Epithelial cell of prostate (primary cell): ENCODE measurements at regions not wholly inside any gene's neighbourhood (a gene's known extent, or its start where the extent isn't known, plus 50 kb on each side); places are given as distances from the start of the nearest gene placed in this dataset.
A peak's percentile ranks its signal among the peaks of the same experiment; 100 is the strongest.

Experiments
- DNase-seq: peaks from one replicate; pipeline ENCODE4 v3.0.0-alpha.2; 2011; ENCODE audit warnings: low read depth, low spot score
- H3K27ac ChIP-seq: fragments of 450-650 bp; 2 replicates; pipeline ENCODE4 v1.5.1; 2017; ENCODE audit warnings: mild to moderate bottlenecking

DNA sequence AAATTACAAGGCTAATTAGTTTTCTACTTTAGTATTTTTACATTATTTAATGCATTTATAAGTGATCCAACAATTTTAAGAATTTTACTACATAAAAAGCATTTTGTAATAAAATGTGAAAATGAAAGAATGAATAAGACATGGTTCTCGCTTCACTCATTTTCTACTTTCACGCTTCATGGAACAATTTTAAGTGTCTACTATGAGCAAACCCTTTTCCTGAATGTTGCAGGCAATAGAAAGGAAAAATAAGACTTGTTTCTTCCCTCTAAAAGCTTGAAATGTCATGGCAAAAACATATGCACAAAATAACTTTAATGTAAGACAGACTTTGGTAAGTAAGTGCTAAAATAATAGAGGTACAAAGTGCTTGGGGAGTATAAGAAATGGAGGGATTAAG lies 205.7 kb upstream of the HMGA2 start:
- DNase-seq: no peak
- H3K27ac ChIP-seq: no peak overlapping the region

DNA sequence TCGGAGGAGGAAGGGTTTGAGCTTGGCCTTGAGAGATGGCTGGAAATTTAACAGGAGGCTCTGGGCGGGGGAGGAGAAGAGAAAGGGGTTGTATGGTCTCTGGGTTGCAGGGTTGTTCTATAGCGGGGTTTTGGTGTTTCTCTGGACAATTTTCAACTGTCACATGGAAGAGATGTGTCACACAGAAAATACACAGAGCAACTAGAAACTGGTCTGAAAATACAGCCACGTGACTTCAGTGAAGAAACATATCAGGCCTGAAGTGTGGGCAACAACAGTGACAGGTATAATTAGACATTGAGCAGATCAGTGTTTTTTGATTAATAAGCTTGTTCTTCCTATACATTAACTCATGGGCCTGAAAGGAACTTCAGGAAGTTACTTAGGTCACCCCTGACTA lies 205.3 kb upstream of the HMGA2 start:
- DNase-seq: no peak

DNA sequence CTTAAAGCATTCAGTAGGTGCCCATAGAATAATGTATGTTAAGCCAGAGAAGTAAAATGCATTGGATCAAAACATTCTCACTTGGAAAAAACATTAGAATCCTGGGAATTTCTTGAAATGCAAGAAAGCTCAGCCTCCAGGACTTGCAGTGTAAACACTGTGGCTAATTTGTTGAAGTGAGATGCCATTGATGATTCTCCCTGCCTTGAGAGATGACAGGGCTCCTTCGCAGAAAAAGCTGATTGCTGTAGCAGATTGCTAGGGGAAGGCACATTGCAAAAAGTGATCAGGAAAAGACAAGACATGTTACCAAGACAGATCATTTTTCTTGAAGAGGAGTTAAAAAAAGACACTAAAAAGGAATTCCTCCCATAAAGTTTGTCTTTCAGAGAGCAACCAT lies 204.2 kb upstream of the HMGA2 start:
- no peak overlapping the region for H3K27ac ChIP-seq

More for the DNA sequence above, 205.3 kb upstream of the HMGA2 start:
- no peak overlapping the region for H3K27ac ChIP-seq

DNA sequence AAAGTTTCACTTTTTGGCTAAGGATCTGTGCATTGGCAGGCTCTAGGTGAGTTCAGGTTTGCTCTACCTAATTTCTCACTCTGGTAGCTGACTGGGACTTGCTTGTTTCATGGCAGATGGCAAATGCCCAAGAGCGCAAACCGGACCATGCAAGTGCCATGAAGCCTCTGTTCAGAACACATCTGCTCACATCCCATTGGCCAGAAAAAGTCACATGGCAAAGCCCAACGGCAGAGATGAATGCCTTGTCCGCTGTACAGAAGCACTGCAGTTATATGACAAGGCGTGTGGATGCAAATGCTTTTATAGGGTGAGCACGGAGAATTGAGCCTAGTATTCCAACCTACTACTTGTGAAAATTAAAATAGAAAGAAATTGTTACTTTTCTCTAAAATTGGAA lies 202.2 kb upstream of the HMGA2 start:
- no peak for DNase-seq
- H3K27ac ChIP-seq: no peak overlapping the region

More for the DNA sequence above, 204.2 kb upstream of the HMGA2 start:
- no peak for DNase-seq

DNA sequence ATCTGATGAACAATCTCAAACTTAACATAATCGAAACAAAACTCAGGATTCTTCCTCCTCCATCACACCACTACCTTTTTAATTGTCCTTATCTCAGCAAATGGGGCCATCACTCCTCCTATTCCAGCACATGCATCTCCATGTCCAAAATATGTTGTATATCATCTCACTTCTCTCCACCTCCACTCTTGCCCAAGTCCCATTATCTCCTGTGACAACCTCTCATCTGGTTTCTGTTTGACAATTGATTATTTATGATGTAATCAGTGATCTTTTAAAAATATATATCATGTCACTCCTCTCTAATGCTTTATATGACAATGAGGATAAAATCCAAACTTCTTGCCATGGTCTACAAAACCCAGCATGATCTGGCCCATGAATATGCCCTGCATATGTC lies 200.8 kb upstream of the HMGA2 start:
- H3K27ac ChIP-seq: no peak overlapping the region
- no peak for DNase-seq

DNA sequence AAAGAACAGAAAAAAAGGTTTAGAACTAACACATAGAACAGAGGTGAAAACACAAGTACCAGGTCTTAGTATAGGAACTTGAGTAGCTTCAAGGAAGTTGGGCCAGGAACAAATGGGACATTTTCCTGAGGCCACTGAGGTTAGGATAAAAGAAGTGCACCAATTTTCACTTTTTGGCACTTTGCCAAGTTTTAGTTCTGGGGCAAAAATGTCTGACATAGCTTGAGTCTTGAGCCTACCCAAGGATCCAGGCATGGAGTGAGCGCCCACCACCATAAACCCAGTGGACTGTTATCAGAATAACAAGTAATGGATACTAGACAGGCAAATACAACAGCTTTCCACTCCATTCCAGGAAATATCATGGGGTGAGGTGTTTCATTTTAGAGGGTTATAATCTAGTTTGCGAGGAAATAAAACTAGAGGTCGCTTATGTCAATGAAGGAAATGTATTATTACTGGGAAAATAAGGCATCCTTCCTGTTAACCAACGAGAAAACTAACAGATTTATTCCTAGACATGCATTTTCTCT lies 199.7 kb upstream of the HMGA2 start:
- no peak overlapping the region for H3K27ac ChIP-seq
- DNase-seq: no peak

DNA sequence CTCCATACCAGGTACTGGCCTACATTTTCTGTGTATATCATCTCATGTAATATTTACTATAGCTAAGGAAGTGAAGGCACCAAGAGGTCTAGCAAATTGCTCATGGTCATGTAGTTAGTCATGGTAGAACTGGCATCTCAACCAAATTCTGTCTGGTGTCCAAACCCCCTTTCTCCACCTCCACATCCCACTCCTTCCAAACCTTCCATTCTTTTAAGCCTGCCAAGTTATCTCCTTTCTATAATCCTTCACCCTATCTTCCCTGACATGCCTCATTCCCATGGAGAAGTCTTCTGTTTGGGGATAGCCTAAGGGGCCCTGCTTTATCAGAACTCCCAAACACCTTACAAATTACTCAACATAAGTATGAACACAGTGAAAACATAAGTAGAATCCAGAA lies 196.2 kb upstream of the HMGA2 start:
- no peak overlapping the region for H3K27ac ChIP-seq
- DNase-seq: no peak

DNA sequence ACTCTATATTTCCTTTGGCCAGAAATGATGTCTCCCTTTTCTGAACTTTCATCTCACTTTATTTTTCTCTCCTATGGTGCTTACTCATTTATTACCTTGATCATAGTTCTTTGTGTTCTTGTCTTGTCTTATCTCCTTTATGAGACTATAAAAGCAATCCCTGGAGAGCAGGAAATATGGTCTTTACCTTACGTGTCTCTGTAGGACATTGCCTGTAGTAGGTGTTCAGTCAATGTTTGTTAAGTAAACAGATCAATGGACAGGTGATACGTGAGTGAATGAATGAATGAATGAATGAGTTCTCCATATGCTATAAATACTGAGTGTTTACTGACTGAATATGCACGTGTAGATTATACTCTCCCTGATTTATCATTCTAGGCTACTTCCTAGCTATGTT lies 193.7 kb upstream of the HMGA2 start:
- DNase-seq: no peak
- H3K27ac ChIP-seq: peak overlapping the region; percentile 100

DNA sequence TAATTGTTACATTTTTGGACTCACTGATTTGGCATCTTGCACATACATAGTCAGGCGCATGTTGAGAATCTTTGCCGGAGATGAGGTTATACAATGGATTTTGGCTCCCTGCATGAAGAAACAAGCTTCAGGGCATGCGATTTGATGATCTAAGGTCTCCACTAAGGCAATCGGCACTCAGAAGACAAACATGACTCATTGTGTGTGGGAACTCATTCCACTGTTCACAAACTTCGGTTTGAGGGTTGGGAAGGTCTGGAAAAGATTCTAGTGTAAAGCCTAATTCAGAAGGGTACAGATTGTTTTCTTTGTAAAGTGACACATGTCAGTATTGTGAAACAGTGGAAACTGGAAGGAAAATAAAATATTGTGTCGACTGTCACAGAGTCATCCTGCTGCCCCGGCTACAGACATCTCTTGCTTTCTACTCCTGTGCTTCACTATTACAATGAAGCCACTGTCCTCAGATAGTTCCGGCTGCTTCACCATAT lies 192.6 kb upstream of the HMGA2 start:
- H3K27ac ChIP-seq: peak overlapping the region; percentile 100
- DNase-seq: peak; percentile 99

DNA sequence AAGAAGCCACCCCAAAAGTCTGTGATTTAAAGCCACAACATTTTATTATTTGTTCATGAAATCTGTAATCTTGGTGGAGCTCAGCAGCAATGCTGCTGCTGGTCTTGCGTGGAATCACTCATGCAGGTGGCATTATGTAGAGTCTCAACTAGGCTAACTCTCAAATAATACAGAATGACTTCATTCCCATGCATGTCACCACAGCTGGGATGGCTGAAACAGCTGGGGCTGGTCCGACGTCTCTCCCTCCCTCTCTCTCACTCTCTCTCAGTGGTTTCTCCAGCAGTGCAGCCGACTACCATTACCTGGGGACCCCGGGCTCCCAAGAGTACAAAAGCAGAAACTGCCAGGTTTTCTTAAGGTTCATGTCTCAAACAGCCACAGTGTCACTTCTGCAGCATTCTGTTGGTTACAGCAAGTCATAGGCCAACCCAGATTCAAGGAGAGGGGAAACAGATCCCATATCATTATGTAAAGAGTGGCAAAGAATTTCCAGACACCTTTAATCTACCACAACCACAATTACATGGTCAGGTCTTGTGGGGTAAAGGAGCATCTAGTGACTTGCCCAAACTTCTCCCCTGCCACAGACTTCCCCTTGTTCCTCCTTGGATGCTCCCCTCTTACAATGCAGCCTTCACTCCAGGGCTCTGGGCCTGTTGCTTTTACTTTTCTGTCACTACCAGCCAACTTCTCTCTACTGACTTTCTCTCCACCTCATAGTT lies 192.0 kb upstream of the HMGA2 start:
- no peak for DNase-seq
- H3K27ac ChIP-seq: peak overlapping the region; percentile 100

DNA sequence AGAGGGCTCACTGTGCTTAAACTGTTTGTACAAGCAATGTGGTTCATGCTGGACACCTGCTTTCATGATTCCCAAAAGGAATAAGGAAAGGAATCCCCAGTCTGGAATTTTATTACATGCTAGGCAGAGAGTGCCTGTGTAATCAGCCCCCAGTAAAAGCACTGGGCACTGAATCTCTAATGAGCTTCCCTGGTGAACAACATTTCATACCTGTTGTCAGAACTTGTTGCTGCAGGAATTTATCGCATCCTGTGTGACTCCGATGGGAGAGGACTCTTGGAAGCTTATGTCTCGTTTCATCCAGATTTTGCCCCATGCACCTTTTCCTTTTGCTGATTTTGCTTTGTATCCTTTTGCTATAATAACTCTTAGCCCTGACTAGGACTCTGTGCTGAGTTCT lies 190.2 kb upstream of the HMGA2 start:
- no peak for DNase-seq
- H3K27ac ChIP-seq: peak overlapping the region; percentile 100

DNA sequence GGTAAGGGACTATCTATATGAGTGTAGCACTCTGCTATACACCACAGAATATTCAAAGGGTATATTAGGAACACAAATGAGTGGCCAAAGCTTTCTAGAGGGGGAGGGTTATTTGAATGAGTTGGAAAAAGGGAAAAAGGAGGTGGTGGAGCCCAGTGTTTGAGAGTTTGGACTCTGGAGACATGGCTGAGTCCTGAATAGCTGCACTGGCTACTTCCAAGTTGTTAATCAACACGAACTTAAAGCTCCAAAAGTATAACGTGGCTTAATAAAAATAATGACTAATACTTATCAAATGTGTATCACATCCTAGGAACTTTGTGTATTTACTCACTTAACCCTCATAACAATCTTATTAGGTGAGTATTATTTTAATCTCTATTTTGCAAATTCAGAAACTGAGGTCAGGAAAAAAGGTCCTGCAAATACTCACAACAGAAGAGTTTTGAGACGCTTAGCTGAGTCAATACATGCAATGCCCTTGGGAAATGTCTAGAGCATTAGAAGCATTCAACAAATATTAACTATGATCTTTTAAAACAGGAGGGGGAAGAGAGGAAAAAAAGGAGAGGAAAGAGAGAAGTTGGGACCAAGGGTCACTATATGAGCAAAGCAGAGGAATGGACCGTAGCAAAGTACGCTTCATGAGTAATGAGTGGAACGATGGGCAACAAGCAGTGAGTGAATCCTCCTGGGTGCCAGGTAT lies 189.5 kb upstream of the HMGA2 start:
- H3K27ac ChIP-seq: peak overlapping the region; percentile 100
- peak; percentile 73 for DNase-seq

DNA sequence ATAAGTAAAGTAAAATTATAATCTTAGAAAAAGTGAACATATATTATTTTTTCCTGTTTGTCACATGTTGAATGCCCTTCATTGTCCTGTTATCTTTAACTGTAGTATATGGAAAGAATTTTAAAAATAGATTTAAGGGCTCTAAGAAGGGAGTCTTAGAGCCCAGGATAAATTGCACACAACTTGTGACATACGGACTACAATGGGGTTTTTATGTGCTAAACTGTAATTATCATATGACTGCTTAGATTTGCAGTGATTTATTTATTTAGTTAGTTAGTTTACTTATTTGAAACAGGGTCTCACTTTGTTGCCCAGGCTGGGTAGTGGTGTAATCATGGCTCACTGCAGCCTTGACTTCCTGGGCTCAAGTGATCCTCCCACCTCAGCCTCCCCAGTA lies 187.8 kb upstream of the HMGA2 start:
- H3K27ac ChIP-seq: peak overlapping the region; percentile 100
- no peak for DNase-seq

DNA sequence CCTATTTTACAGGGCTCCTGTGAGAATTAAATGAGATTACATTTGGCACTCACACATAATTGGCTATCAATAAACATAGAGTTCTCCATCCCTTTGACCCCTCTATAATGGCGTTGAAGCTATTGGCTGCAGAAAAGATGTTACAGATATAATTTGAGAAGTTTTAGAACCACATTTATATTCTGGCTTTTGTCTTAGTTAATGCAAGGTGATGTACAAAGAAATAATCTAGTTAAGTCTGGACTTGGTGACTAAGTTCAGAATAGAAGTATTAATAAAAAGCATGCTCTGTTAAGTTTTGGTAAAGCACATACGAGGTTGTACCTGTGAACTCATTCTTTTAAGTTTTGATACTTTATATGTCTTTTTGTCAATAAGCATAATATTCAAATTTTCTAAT lies 187.1 kb upstream of the HMGA2 start:
- no peak for DNase-seq
- H3K27ac ChIP-seq: peak overlapping the region; percentile 100

DNA sequence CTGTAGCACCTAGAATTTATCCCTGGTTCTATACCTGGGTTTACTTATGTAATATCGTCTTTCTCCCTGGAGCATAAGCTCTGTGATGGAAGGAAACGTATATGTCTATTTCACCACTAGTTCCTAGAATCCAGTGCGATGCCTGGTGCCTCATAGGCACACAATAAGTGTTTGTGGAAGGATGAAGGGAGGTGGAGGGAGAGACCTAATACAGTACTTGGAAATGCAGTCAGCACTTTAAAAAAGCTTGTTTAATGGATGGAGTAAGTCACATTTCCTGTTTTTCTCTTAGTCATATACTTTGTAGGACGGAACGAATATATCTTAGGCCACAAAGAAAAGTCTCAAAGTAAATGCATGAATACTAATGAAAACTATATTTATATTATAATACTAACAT lies 186.5 kb upstream of the HMGA2 start:
- H3K27ac ChIP-seq: peak overlapping the region; percentile 100

DNA sequence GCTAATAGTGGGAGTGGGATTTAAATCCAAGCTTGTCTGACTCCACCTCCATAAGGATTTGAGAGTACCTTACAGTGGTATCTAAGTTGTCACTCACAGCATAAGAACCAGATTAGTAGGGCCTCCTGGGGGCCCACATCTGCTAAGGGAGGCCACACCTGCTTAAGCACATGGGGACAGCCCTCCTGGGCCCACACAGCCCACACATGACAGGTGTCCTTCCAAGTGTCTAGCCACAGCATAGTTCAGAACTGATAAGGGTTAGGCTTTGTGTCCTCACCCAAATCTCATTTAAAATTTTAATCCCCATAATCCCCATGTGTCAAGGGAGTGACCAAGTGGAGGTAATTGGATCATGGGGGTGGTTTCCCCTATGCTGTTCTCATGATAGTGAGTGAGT lies 186.0 kb upstream of the HMGA2 start:
- H3K27ac ChIP-seq: peak overlapping the region; percentile 100

More for the DNA sequence above, 186.5 kb upstream of the HMGA2 start:
- no peak for DNase-seq

DNA sequence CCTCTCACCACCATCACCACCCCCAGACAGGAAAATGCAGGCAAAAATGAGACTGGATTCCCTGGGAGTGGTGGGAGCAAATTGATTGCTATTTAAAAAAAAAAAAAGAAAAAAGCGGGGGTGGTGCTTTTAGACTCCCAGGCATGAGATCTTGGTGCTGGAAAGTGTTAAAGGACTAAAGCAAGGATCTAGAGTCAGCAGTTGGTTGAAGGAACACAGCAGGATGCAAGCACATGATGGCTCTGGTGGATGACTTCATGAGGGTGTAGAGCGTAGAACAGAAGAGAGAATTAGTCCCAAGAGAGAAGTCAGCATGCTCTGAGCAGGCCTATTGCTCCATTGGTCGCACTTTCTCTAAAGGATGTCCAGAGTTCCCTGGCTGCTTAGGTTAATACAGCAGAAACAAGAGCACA lies 183.8 kb upstream of the HMGA2 start:
- DNase-seq: no peak
- peak overlapping the region; percentile 100 for H3K27ac ChIP-seq

More for the DNA sequence above, 186.0 kb upstream of the HMGA2 start:
- no peak for DNase-seq

DNA sequence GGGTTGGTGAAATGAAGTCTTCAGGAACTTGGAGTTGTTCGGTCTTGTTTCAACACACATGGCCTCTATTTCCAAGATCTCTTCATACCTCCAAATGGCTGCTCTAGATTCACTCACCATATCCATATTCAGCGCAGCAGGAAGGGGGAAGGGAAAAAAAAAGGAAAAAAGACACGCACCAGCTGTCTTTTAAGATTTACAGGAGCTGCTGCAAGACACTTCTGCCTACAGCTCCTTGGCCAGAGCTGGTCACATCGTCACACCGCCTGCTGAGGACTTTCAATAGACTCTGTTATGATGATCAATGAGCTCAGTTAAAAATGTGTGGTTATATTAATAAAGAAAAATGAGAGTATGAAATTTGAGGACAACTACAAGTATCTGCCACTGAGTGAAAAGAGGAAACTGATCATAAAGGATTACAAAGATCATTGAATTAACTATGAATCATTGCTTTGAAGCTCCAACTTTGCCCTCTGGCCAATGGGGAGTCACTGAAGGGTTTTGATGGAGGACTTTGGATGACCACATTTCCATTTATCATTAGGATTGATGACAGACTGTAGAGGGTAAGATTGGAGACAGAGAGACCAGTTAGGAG lies 182.1 kb upstream of the HMGA2 start:
- DNase-seq: no peak
- H3K27ac ChIP-seq: peak overlapping the region; percentile 100

DNA sequence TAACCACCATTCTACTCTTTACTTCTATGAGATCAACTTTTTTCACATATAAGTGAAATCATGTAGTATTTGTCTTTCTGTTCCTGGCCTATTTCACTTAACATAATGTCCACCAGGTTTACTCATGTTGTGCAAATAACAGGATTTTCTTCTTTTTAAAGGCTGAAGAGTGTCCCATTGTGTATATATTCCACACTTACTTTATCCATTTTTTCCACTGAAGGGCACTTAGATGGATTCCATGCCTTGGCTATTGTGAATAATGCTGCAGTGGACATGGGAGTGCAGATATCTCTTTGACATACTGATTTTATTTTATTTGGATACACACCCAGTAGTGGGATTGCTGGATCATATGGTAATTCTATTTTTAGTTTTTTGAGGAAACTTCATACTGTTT lies 181.1 kb upstream of the HMGA2 start:
- no peak for DNase-seq
- peak overlapping the region; percentile 100 for H3K27ac ChIP-seq

DNA sequence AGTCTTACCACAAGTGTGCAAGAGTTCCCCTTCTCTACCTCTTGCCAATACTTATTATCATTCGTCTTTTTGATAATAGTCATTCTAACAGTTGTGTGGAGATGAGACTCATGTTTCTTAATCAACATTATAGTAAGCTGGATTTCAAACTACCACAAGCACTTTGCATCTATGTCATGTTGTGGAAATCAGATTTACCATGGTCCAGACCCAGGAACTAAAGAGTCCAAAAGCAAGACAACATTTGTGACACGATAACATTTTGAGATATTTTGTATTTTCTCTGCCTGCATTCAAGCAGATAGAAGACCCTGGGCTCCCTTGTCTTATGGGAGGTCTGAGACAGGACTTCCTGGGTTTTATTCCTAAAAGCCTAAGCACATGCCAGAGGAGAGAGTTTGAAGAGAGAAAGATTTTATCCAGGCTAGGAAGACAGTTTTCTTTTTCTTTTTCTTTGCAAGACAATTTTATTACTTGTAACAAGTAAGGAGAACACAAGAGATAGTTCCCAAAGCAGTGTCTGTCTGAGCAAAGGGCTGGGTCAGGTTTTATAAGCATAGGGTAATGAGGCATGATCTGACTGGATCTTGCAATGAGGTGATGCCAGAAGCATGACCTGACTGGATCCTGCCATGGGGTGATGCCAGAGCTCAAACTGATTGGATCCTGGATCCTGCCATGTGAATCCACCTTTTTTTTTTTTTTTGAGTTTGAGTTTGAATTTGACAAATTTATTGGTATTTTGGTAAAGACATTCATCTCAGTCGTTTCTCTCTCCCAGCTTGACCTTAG lies 180.5 kb upstream of the HMGA2 start:
- DNase-seq: no peak

More for the DNA sequence above, 180.5 kb upstream of the HMGA2 start:
- H3K27ac ChIP-seq: peak overlapping the region; percentile 100
